ENCODE measurements at regions not wholly inside any gene's neighbourhood (a gene's known extent, or its start where the extent isn't known, plus 50 kb on each side); places are given as distances from the start of the nearest gene placed in this dataset.

DNA sequence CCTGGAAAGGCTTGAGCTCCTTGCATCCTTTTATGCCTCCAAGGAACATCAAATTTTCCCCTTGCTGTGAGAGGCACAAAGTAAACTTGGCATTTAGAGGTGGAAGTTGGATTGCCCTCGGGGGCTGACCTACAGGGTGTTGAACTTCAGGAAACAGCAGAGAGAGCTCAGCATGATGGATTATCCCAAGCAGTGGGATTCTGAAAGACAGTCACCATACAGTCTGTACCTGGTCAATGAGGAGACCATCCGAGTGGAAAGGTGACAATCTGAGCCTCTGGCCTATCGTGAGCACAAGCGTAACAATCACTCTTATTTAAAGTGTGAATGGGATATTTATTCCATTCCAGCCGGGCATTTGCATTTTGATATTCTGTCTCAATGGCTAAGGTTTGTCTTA lies 105.6 kb upstream of the NECTIN3 start:
- TF ChIP-seq NFRKB (IDR thresholded peaks at IDR 0.05) (no peak), HDGF (IDR thresholded peaks at IDR 0.05; ENCODE audit: borderline replicate concordance) (no peak), SP1 (IDR thresholded peaks at IDR 0.05) (no peak), ZNF384 (IDR thresholded peaks at IDR 0.05) (no peak), ARNT (IDR thresholded peaks at IDR 0.05) (no peak), L3MBTL2 (conservative IDR thresholded peaks at IDR 0.05) (no peak), LEF1 (IDR thresholded peaks at IDR 0.05; ENCODE audit: borderline replicate concordance) (no peak), BHLHE40 (IDR thresholded peaks at IDR 0.05; ENCODE audit: borderline replicate concordance) (no peak), SUZ12 (IDR thresholded peaks at IDR 0.05) (no peak), FOXA1 (IDR thresholded peaks at IDR 0.05) (no peak), ELF4 (IDR thresholded peaks at IDR 0.05) (no peak), TARDBP (IDR thresholded peaks at IDR 0.05) (no peak)
- DNase-seq (ENCODE audit: extremely low spot score) = no peak
- ChIA-PET CTCF (no interaction called here), POLR2A (no interaction called here)

DNA sequence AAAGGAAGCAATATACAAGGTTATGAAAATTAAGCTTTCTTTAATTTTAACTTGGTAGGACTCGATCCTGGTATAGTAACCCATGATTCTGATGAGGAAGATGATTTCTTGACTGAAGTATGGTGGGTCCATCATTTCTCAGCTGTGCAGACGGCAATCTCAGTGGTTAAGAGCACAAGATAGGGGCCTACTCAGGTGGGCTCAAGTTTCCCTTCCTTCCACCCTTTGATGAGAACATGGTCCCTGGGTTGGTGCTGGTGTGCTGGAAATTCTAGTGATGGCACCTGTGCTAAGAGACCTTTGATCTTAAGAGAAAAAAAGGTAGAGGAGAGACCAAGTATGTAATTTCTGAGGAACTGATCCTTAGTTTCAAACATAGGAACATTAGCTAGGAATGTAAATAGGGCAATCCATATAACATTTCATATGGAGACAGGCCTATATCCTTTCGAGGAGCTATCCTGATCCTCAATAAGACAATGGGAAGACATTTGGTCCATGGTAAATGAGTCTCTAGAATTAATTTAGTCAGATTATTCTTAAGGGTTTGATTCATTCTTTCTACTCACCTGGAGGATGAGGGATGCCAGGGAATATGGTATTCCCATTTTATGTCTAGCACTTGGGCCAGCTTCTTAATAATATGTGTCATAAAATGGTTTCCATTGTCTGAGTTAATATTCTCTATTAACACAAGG lies 104.5 kb upstream of the NECTIN3 start:
- DNase-seq (ENCODE audit: extremely low spot score) = no peak
- ChIA-PET POLR2A (no interaction called here), CTCF (no interaction called here)
- TF ChIP-seq TARDBP (IDR thresholded peaks at IDR 0.05) (no peak), FOXA1 (IDR thresholded peaks at IDR 0.05) (no peak), HDGF (IDR thresholded peaks at IDR 0.05; ENCODE audit: borderline replicate concordance) (no peak), FOXM1 (IDR thresholded peaks at IDR 0.05; ENCODE audit: borderline replicate concordance) (no peak), LEF1 (IDR thresholded peaks at IDR 0.05; ENCODE audit: borderline replicate concordance) (no peak), CTBP1 (IDR thresholded peaks at IDR 0.05; ENCODE audit: borderline replicate concordance) (no peak), ZNF384 (IDR thresholded peaks at IDR 0.05) (no peak), ELF4 (IDR thresholded peaks at IDR 0.05) (no peak), SP1 (IDR thresholded peaks at IDR 0.05) (no peak), L3MBTL2 (conservative IDR thresholded peaks at IDR 0.05) (no peak), SUZ12 (IDR thresholded peaks at IDR 0.05) (no peak), BHLHE40 (IDR thresholded peaks at IDR 0.05; ENCODE audit: borderline replicate concordance) (no peak), ARNT (IDR thresholded peaks at IDR 0.05) (no peak), FOXK2 (IDR thresholded peaks at IDR 0.05) (no peak), NFRKB (IDR thresholded peaks at IDR 0.05) (no peak)
- TF ChIP-seq, protein P1, sequence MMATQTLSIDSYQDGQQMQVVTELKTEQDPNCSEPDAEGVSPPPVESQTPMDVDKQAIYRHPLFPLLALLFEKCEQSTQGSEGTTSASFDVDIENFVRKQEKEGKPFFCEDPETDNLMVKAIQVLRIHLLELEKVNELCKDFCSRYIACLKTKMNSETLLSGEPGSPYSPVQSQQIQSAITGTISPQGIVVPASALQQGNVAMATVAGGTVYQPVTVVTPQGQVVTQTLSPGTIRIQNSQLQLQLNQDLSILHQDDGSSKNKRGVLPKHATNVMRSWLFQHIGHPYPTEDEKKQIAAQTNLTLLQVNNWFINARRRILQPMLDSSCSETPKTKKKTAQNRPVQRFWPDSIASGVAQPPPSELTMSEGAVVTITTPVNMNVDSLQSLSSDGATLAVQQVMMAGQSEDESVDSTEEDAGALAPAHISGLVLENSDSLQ (IDR thresholded peaks at IDR 0.05) = no peak

DNA sequence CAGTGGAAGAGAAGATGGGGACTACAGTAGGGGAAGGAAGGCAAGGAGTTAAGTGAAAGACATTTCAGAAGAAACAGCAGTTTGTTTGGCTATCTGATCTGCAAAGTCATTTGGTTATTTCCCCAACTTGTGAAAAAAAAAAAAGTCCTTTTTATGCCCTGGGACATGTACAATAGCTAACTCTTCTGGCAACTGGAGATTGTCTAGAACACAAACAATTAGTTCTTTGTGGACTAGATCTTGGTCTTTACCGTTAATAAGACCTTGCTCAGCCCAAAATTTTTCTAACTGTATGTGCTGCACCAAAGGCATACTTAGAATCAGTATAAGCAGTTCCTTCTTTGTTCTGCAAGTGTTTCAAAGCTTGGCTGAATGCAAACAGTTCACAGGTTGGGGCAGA lies 103.5 kb upstream of the NECTIN3 start:
- TF ChIP-seq SP1 (IDR thresholded peaks at IDR 0.05) = no peak
- POLR2A ChIA-PET = no interaction called here
- no peak for DNase-seq (ENCODE audit: extremely low spot score)
- CTCF ChIA-PET = no interaction called here

DNA sequence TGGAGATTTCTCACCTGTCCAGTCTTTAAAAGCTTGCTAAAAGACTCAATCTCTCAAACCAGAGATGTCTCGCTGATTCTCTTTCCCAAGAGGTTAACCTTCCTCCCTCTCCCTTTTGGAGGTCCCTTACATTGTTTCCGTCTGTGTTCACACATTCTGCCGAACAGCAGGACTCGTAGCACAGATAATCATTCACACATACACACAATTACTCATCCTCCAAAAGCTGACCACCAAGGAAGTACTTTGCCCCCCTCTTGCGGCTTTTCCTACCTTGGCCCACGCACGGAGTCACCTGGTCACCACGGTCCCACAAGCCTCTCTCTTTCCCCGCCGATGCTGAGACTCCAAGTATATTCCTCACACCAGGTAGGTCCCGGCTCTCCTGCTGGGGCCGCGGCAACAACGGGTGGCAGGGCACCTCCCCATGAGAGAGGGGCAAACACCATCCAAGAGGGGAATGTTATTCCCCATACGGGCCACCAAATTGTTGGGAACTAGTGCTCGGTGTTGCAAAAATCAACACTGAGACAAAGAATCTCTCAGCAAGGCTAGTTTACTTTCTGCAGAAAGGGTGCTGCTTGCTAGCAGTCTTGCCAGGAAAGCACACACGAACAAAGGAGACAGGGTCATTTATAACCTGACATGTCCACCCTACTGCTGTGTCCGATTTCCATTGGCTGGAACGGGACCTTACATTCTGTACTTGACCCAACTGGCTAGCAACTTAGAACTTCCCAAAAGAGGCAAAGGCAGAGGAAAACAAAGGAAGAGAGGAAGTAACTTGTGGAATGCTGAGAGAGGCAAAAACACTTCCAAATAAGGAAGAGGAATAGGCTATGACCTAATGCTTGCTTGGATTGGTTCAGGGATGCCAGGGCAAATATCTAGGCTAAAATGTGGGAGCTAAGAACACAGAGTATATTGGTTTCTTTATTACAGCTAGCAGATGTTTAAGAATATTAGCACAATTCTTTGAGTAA lies 102.1 kb upstream of the NECTIN3 start:
- ChIA-PET CTCF (no interaction called here), POLR2A (no interaction called here)
- no peak for TF ChIP-seq BHLHE40 (IDR thresholded peaks at IDR 0.05; ENCODE audit: borderline replicate concordance)
- TF ChIP-seq, protein P1 (IDR thresholded peaks at IDR 0.05) = no peak
- TF ChIP-seq L3MBTL2 (conservative IDR thresholded peaks at IDR 0.05) = no peak
- TF ChIP-seq LEF1 (IDR thresholded peaks at IDR 0.05; ENCODE audit: borderline replicate concordance) = no peak
- TF ChIP-seq TARDBP (IDR thresholded peaks at IDR 0.05) = no peak
- no peak for DNase-seq (ENCODE audit: extremely low spot score)

DNA sequence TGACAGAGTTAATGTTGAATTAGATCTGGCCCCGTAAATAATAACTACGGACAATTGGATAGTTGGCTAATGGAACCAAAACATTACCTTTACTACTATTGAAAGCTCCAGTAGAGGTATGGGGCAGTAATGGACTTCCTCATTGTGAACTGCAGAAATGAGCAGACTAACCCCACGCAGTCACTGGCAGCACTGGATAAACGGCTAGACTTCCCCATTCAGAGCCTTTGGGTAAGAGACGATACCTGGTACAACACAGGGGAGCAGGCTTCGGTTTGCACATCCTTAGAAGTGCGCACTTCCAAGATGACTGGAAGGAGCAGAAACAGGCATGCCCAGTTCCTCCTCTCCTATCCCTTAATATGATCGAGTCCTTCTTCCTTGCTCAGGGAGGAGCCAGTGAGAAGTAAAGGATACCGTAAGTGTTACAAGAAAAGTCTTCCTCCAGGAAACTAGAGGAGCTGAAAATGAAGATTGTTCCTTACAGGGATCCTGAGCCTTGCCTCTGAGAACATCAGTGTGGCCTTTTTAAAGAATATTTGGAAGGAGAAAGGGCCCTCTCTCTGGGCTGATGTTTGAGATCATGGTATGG lies 100.5 kb upstream of the NECTIN3 start:
- no peak for DNase-seq (ENCODE audit: extremely low spot score)
- CTCF ChIA-PET = no interaction called here
- TF ChIP-seq CTBP1 (IDR thresholded peaks at IDR 0.05; ENCODE audit: borderline replicate concordance) (no peak), SP1 (IDR thresholded peaks at IDR 0.05) (no peak), ELF4 (IDR thresholded peaks at IDR 0.05) (no peak), FOXM1 (IDR thresholded peaks at IDR 0.05; ENCODE audit: borderline replicate concordance) (no peak), BHLHE40 (IDR thresholded peaks at IDR 0.05; ENCODE audit: borderline replicate concordance) (no peak), HDGF (IDR thresholded peaks at IDR 0.05; ENCODE audit: borderline replicate concordance) (no peak), ARNT (IDR thresholded peaks at IDR 0.05) (no peak), TARDBP (IDR thresholded peaks at IDR 0.05) (no peak), LEF1 (IDR thresholded peaks at IDR 0.05; ENCODE audit: borderline replicate concordance) (no peak), ZNF384 (IDR thresholded peaks at IDR 0.05) (no peak)
- TF ChIP-seq, protein P1 (IDR thresholded peaks at IDR 0.05) = no peak
- POLR2A ChIA-PET = no interaction called here

All from HEK293T (cell line).